HCT116 (cell line): ENCODE measurements at regions not wholly inside any gene's neighbourhood (a gene's known extent, or its start where the extent isn't known, plus 50 kb on each side); places are given as distances from the start of the nearest gene placed in this dataset.

Experiments used
- ATAC-seq: fragments of 200-7000 bp; cut with Tn5 transposase; 2 replicates; pipeline ENCODE4 v1.9.1; 2020; ENCODE audit warnings: mild to moderate bottlenecking, moderate library complexity
- BruUV-seq: library from RNA; stranded (reverse); fragments of 400-500 nt; replicated peaks from 2 replicates; lab custom pipeline; 2021; lab: Mats Ljungman, UMichigan
- CTCF ChIA-PET: fragments of 300-600 bp; sonication (Branson Sonifier 250); formaldehyde crosslinking; loops from one replicate; lab custom pipeline; 2021; ENCODE audit warnings: antibody characterized with exemption; lab: Charles Lee
- POLR2A ChIA-PET: fragments of 300-600, 350-600 bp; sonication (Branson Sonifier 250); formaldehyde crosslinking; loops from one replicate; lab custom pipeline; 2021; ENCODE audit warnings: antibody characterized with exemption; lab: Charles Lee
- RAD21 ChIA-PET, 2 experiments: fragments of 300-600 bp; sonication (Branson Sonifier 250); formaldehyde crosslinking; loops; one replicate each; lab custom pipeline; 2023; ENCODE audit warnings: low total read pairs in 2 of 2; ENCODE audit not compliant: uncharacterized antibody in 2 of 2, unreplicated experiment in 2 of 2, low non-redundant PET in 1 of 2; lab: Charles Lee
- DNase-seq: peaks from one replicate; pipeline ENCODE4 v3.0.0-alpha.2; 2010; ENCODE audit warnings: low read depth, low spot score
- H2AFZ ChIP-seq: fragments of 200-600 bp; shearing (Covaris generic), sonication (generic); 2 replicates; pipeline ENCODE4 v1.6.1; 2017; ENCODE audit warnings: low read depth, mixed run types, mixed read lengths, antibody characterized with exemption, low read length; ENCODE audit not compliant: poor library complexity, severe bottlenecking
- H3K27ac ChIP-seq: 2 replicates; pipeline ENCODE4 v1.5.1; 2012; ENCODE audit warnings: low read depth, low read length
- H3K27me3 ChIP-seq: fragments of 200-600 bp; sonication (generic); 2 replicates; pipeline ENCODE4 v1.6.1; 2016; ENCODE audit warnings: mixed run types, low read length, mixed read lengths; ENCODE audit not compliant: insufficient read depth
- H3K36me3 ChIP-seq, 2 experiments: fragments of 200-500 bp in 1 of 2; fragments of 200-600 bp in 1 of 2; sonication (Bioruptor generic) in 1 of 2; sonication (generic) in 1 of 2; 2 replicates each; pipeline versions ENCODE4 v1.5.1 to v1.6.1; 2014 to 2016; ENCODE audit warnings: low read length in 2 of 2, inconsistent platforms in 1 of 2, mixed read lengths in 1 of 2, mixed run types in 1 of 2; ENCODE audit not compliant: insufficient read depth in 2 of 2, control insufficient read depth in 1 of 2
- H3K4me1 ChIP-seq, 2 experiments: fragments of 200-600 bp in 1 of 2; sonication (generic) in 1 of 2; 2 replicates each; pipeline versions ENCODE4 v1.5.1 to v1.6.1; 2012 to 2017; ENCODE audit warnings: low read length in 2 of 2, inconsistent platforms in 1 of 2, mild to moderate bottlenecking in 1 of 2, mixed read lengths in 1 of 2, mixed run types in 1 of 2, moderate library complexity in 1 of 2; ENCODE audit not compliant: insufficient read depth in 2 of 2, control insufficient read depth in 1 of 2
- H3K4me2 ChIP-seq: fragments of 200-600 bp; sonication (generic); 2 replicates; pipeline ENCODE4 v1.6.1; 2017; ENCODE audit warnings: mixed run types, low read length, mixed read lengths
- H3K4me3 ChIP-seq, 2 experiments: fragments of 200-600 bp in 1 of 2; sonication (generic) in 1 of 2; replicated peaks in 1 of 2; 2 replicates each; pipeline ENCODE4 v1.5.1; 2011 to 2016; ENCODE audit warnings: low read length in 2 of 2, control low read depth in 1 of 2, low read depth in 1 of 2, mild to moderate bottlenecking in 1 of 2, mixed read lengths in 1 of 2, mixed run types in 1 of 2
- H3K79me2 ChIP-seq: fragments of 200-600 bp; sonication (generic); 2 replicates; pipeline ENCODE4 v1.6.1; 2017; ENCODE audit warnings: mild to moderate bottlenecking, mixed run types, low read length, moderate library complexity, mixed read lengths; ENCODE audit not compliant: insufficient read depth
- H3K9ac ChIP-seq: fragments of 200-600 bp; sonication (generic); 2 replicates; pipeline ENCODE4 v1.6.1; 2016; ENCODE audit warnings: low read length, mixed read lengths
- H3K9me2 ChIP-seq: fragments of 200-600 bp; sonication (generic), shearing (Covaris generic); 2 replicates; pipeline ENCODE4 v1.6.1; 2017; ENCODE audit warnings: mixed run types, mild to moderate bottlenecking, moderate library complexity; ENCODE audit not compliant: insufficient read depth
- H3K9me3 ChIP-seq, 2 experiments: fragments of 200-500 bp in 1 of 2; fragments of 200-600 bp in 1 of 2; sonication (Bioruptor generic) in 1 of 2; sonication (generic) in 1 of 2; 2 replicates each; pipeline ENCODE4 v1.6.1; 2014 to 2017; ENCODE audit warnings: low read length in 2 of 2, mixed read lengths in 2 of 2, inconsistent platforms in 1 of 2, low read depth in 1 of 2, mild to moderate bottlenecking in 1 of 2, mixed run types in 1 of 2, moderate library complexity in 1 of 2; ENCODE audit not compliant: control insufficient read depth in 1 of 2, insufficient read depth in 1 of 2
- H4K20me1 ChIP-seq: fragments of 200-600 bp; sonication (generic), shearing (Covaris generic); 2 replicates; pipeline ENCODE4 v1.6.1; 2017; ENCODE audit warnings: mixed run types, mild to moderate bottlenecking, moderate library complexity; ENCODE audit not compliant: insufficient read depth
- CEBPB ChIP-seq: IDR thresholded peaks from 2 replicates; pipeline ENCODE4 v1.6.1; 2012; ENCODE audit warnings: low read depth
- EGR1 ChIP-seq: IDR thresholded peaks from 2 replicates; pipeline ENCODE4 v1.6.1; 2012; ENCODE audit warnings: low read depth
- EZH2 ChIP-seq: fragments of 200-600 bp; sonication (generic); IDR thresholded peaks from 2 replicates; pipeline ENCODE4 v1.6.1; 2017; ENCODE audit warnings: antibody characterized with exemption, mixed run types
- EZH2phosphoT487 ChIP-seq: fragments of 200-600 bp; IDR thresholded peaks from 2 replicates; pipeline ENCODE4 v1.6.1; 2018; ENCODE audit warnings: antibody characterized with exemption, borderline replicate concordance
- FOSL1 ChIP-seq: IDR thresholded peaks from 2 replicates; pipeline ENCODE4 v1.6.1; 2012; ENCODE audit warnings: low read depth
- RAD21 ChIP-seq: IDR thresholded peaks from 2 replicates; pipeline ENCODE4 v1.6.1; 2012; ENCODE audit warnings: low read depth, mild to moderate bottlenecking
- SIN3A ChIP-seq: IDR thresholded peaks from 2 replicates; pipeline ENCODE4 v1.6.1; 2012; ENCODE audit warnings: low read depth
- SP1 ChIP-seq: IDR thresholded peaks from 2 replicates; pipeline ENCODE4 v1.6.1; 2012; ENCODE audit warnings: low read depth
- SRF ChIP-seq: IDR thresholded peaks from 2 replicates; pipeline ENCODE4 v1.6.1; 2012; ENCODE audit warnings: low read depth
- TCF7L2 ChIP-seq: IDR thresholded peaks from 2 replicates; pipeline ENCODE4 v1.7.0; 2011; ENCODE audit warnings: borderline replicate concordance, inconsistent platforms; ENCODE audit not compliant: insufficient read depth, insufficient read length; ENCODE audit errors: extremely low read depth
- ZNF274 ChIP-seq: fragments of 200-500 bp; sonication (Bioruptor generic); IDR thresholded peaks from 2 replicates; pipeline ENCODE4 v1.6.1; 2014; ENCODE audit warnings: mild to moderate bottlenecking, low read depth, low read length, inconsistent platforms
- intact Hi-C: fragments of 100-400 bp; cut with micrococcal nuclease; formaldehyde crosslinking; loops from 2 replicates; pipeline ENCODE4 v1.10.0; 2022
- TF ChIP-seq, protein P1 (sequence below): IDR thresholded peaks from 2 replicates; pipeline ENCODE4 v1.6.1; 2012
- TF ChIP-seq, protein P2 (sequence below): IDR thresholded peaks from 2 replicates; pipeline ENCODE4 v1.6.1; 2011; ENCODE audit warnings: mild to moderate bottlenecking, low read length, moderate library complexity; ENCODE audit not compliant: insufficient replicate concordance; ENCODE audit errors: extremely low read depth
- TF ChIP-seq, protein P3 (sequence below), 3 experiments: fragments of 200-600 bp in 1 of 3; sonication (generic) in 1 of 3; IDR thresholded peaks in 2 of 3; conservative IDR thresholded peaks in 1 of 3; 2 replicates each; pipeline ENCODE4 v1.5.1; 2012 to 2017; ENCODE audit warnings: low read depth in 2 of 3, low read length in 2 of 3, antibody characterized with exemption in 1 of 3, borderline replicate concordance in 1 of 3, control low read depth in 1 of 3, mild to moderate bottlenecking in 1 of 3, mixed read lengths in 1 of 3, mixed run types in 1 of 3, moderate library complexity in 1 of 3; ENCODE audit not compliant: insufficient read depth in 1 of 3

DNA sequence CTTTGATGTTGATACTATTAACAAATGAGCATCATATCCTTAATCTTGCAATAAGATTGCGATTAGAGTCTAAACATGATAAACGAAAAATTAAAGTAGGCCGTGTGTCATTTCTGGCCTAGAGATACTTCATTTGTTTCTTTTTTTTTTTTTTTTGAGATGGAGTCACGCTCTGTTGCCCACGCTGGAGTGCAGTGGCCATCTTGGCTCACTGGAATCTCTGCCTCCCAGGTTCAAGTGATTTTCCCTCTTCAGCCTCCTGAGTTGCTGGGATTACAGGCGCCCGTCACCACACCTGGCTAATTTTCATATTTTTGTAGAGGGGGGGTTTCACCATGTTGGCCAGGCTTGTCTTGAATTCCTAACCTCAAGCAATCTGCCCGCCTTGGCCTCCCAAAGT lies 446.9 kb downstream of the PCNX1 start (continued):
- TF ChIP-seq ZNF274 (no peak), SIN3A (no peak), EGR1 (no peak), FOSL1 (no peak), SRF (no peak)
- TF ChIP-seq, protein P1, sequence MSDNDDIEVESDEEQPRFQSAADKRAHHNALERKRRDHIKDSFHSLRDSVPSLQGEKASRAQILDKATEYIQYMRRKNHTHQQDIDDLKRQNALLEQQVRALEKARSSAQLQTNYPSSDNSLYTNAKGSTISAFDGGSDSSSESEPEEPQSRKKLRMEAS: no peak

DNA sequence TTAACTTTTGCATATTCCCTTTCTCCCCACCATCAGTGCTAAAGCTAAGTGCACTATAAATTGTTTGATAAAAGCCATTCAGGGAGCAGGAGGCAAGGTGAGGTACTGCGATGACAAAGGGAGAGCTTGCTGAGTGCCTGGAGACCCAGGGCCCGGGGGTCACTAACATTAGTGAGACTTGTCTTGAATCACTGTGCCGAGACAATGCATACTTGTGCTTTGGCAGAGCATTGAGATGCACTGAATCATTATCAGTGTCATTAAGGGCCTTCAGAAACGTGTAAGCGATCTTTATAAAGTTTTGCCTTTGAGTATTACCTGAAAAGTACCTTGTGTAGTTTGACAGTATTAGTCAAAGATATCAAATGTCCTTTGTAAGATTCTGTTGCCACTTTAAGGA lies 447.5 kb downstream of the PCNX1 start:
- POLR2A ChIA-PET: no interaction called here

GRCh38 chr14:71355324-71356201 lies 448.3 kb downstream of the PCNX1 start:
- Histone ChIP-seq H3K9me2 (no peaks in the 10 kb centered on the region), H3K9ac (no peak overlapping the region), H3K79me2 (peaks cover 18% of the 10 kb centered on the region; the same call in 1 of the 2 replicates), H3K36me3 (no peaks in the 10 kb centered on the region), H3K4me1 (no peaks in the 10 kb centered on the region), H4K20me1 (no peaks in the 10 kb centered on the region), H2AFZ (no peak overlapping the region), H3K27ac (no peak overlapping the region), H3K4me3 (no peak overlapping the region), H3K9me3 (no peaks in the 10 kb centered on the region), H3K4me2 (no peak overlapping the region), H3K27me3 (no peaks in the 10 kb centered on the region)
- ChIA-PET RAD21 (no interaction called here), CTCF (no interaction called here), POLR2A (no interaction called here)
- intact Hi-C loops: no loop called here
- ATAC-seq (no peak), DNase-seq (no peak)
- TF ChIP-seq RAD21: no peak
- TF ChIP-seq, protein P2, sequence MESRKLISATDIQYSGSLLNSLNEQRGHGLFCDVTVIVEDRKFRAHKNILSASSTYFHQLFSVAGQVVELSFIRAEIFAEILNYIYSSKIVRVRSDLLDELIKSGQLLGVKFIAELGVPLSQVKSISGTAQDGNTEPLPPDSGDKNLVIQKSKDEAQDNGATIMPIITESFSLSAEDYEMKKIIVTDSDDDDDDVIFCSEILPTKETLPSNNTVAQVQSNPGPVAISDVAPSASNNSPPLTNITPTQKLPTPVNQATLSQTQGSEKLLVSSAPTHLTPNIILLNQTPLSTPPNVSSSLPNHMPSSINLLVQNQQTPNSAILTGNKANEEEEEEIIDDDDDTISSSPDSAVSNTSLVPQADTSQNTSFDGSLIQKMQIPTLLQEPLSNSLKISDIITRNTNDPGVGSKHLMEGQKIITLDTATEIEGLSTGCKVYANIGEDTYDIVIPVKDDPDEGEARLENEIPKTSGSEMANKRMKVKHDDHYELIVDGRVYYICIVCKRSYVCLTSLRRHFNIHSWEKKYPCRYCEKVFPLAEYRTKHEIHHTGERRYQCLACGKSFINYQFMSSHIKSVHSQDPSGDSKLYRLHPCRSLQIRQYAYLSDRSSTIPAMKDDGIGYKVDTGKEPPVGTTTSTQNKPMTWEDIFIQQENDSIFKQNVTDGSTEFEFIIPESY: no peak
- TF ChIP-seq, protein P3, sequence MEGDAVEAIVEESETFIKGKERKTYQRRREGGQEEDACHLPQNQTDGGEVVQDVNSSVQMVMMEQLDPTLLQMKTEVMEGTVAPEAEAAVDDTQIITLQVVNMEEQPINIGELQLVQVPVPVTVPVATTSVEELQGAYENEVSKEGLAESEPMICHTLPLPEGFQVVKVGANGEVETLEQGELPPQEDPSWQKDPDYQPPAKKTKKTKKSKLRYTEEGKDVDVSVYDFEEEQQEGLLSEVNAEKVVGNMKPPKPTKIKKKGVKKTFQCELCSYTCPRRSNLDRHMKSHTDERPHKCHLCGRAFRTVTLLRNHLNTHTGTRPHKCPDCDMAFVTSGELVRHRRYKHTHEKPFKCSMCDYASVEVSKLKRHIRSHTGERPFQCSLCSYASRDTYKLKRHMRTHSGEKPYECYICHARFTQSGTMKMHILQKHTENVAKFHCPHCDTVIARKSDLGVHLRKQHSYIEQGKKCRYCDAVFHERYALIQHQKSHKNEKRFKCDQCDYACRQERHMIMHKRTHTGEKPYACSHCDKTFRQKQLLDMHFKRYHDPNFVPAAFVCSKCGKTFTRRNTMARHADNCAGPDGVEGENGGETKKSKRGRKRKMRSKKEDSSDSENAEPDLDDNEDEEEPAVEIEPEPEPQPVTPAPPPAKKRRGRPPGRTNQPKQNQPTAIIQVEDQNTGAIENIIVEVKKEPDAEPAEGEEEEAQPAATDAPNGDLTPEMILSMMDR (IDR thresholded peaks at IDR 0.05 in 2 of 3, conservative IDR thresholded peaks at IDR 0.05 in 1 of 3; ENCODE audit: borderline replicate concordance in 1 of 3, insufficient read depth in 1 of 3, low read depth in 2 of 3, low read length in 2 of 3): no peak
- TF ChIP-seq SRF: no peak
- no peak for TF ChIP-seq EZH2
- no peak for TF ChIP-seq ZNF274
- no peak for TF ChIP-seq CEBPB
- TF ChIP-seq TCF7L2: no peak
- no TSS peak for BruUV-seq

More for the DNA sequence above, 447.5 kb downstream of the PCNX1 start:
- Histone ChIP-seq H3K79me2 (peaks cover 21% of the 10 kb centered on the region; the same call in 1 of the 2 replicates), H3K4me2 (no peak overlapping the region), H3K27me3 (no peaks in the 10 kb centered on the region), H3K36me3 (no peaks in the 10 kb centered on the region), H4K20me1 (no peaks in the 10 kb centered on the region), H3K4me1 (no peaks in the 10 kb centered on the region), H3K4me3 (no peak overlapping the region), H2AFZ (no peak overlapping the region), H3K9me2 (no peaks in the 10 kb centered on the region), H3K9me3 (no peaks in the 10 kb centered on the region), H3K27ac (no peak overlapping the region), H3K9ac (no peak overlapping the region)
- intact Hi-C loops: no loop called here
- no peak for TF ChIP-seq SP1
- TF ChIP-seq FOSL1: no peak
- TF ChIP-seq EZH2phosphoT487: no peak
- DNase-seq: no peak
- ATAC-seq: no peak
- no TSS peak for BruUV-seq
- ChIA-PET RAD21 (no interaction called here), CTCF (no interaction called here)
